AG04449 (cell line): ENCODE measurements at regions not wholly inside any gene's neighbourhood (a gene's known extent, or its start where the extent isn't known, plus 50 kb on each side); places are given as distances from the start of the nearest gene placed in this dataset.

Source experiments
- CTCF ChIA-PET: fragments of 350-600 bp; formaldehyde crosslinking; extraction: SDS; loops from one replicate; lab custom pipeline; 2021; ENCODE audit warnings: antibody characterized with exemption; lab: Yijun Ruan, JAX
- POLR2A ChIA-PET: fragments of 400-600, 350-600 bp; formaldehyde crosslinking; extraction: SDS; loops from one replicate; lab custom pipeline; 2020; ENCODE audit warnings: antibody characterized with exemption, inconsistent platforms; lab: Yijun Ruan, JAX
- DNase-seq: peaks from one replicate; pipeline ENCODE4 v3.0.0-alpha.2; 2010; ENCODE audit warnings: low read depth, low spot score
- H3K4me3 ChIP-seq: 2 replicates; pipeline ENCODE4 v1.5.1; 2011; ENCODE audit warnings: low read depth, mild to moderate bottlenecking, control low read depth, low read length
- TF ChIP-seq, protein P1 (sequence below): IDR thresholded peaks from one replicate; pipeline ENCODE4 v1.5.1; 2011; ENCODE audit warnings: mild to moderate bottlenecking, moderate library complexity, low read length, control low read depth, inconsistent platforms; ENCODE audit not compliant: insufficient read depth; ENCODE audit errors: missing control alignments

DNA sequence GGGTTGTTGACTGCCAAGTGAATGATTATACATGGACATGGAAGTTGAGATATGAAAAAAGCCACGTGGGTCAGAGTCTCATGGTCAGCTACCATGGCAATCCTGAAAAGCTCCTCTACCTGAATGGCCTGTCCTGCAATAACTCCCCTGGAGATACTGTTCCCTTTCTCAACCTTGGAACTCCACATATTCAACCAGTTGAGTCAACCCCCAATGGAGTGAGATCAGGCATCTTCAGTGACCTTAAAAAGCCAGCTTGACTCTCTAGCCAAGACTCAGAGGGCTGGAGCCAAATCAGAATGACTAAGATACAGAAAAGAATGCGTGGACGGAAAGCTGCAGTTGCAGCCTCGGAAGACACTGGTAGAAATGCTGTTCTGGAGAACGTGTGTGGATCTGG lies 341.3 kb downstream of the FOXA2 start:
- CTCF ChIA-PET: no interaction called here
- POLR2A ChIA-PET: no interaction called here

GRCh38 chr20:22241609-22242008 lies 342.8 kb downstream of the FOXA2 start:
- TF ChIP-seq, protein P1, sequence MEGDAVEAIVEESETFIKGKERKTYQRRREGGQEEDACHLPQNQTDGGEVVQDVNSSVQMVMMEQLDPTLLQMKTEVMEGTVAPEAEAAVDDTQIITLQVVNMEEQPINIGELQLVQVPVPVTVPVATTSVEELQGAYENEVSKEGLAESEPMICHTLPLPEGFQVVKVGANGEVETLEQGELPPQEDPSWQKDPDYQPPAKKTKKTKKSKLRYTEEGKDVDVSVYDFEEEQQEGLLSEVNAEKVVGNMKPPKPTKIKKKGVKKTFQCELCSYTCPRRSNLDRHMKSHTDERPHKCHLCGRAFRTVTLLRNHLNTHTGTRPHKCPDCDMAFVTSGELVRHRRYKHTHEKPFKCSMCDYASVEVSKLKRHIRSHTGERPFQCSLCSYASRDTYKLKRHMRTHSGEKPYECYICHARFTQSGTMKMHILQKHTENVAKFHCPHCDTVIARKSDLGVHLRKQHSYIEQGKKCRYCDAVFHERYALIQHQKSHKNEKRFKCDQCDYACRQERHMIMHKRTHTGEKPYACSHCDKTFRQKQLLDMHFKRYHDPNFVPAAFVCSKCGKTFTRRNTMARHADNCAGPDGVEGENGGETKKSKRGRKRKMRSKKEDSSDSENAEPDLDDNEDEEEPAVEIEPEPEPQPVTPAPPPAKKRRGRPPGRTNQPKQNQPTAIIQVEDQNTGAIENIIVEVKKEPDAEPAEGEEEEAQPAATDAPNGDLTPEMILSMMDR: no peak
- H3K4me3 ChIP-seq: no peak overlapping the region
- ChIA-PET CTCF (no interaction called here), POLR2A (no interaction called here)
- no peak for DNase-seq

More for the DNA sequence above, 341.3 kb downstream of the FOXA2 start:
- no peak overlapping the region for H3K4me3 ChIP-seq
- DNase-seq: no peak
- TF ChIP-seq, protein P1: no peak

DNA sequence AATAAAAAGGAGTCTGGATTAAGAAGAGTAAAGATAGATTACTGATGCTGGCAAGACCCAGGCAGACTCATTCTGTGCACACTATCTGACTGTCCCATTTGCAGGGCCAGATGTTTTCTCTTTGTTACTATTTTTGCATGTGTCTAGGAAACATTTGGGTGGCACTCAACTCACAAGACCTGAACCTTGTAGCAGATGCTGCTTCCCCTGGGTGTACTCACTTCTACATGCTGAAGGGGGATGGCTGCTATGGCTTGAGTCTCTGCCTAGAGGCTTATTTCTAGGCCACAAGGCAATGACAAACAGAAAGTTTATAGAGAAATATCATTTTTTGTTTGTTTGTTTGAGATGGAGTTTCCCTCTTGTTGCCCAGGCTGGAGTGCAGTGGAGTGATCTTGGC lies 351.4 kb downstream of the FOXA2 start:
- ChIA-PET POLR2A (no interaction called here), CTCF (no interaction called here)
- no peak overlapping the region for H3K4me3 ChIP-seq
- TF ChIP-seq, protein P1: no peak
- no peak for DNase-seq

- no peak for DNase-seq
- CTCF ChIA-PET: no interaction called here
- POLR2A ChIA-PET: no interaction called here
- no peak overlapping the region for H3K4me3 ChIP-seq
- TF ChIP-seq, protein P1: no peak
These were observed 351.9 kb downstream of the FOXA2 start for GRCh38 chr20:22232473-22232872.

- CTCF ChIA-PET: no interaction called here
- H3K4me3 ChIP-seq: no peak overlapping the region
- POLR2A ChIA-PET: interaction anchor here (0.6 kb wide), 1 partner anchor 848 kb away, joined by 4 read pairs; no protein-coding TSS in a partner anchor
- DNase-seq: no peak
- TF ChIP-seq, protein P1: no peak
These were observed 357.3 kb downstream of the FOXA2 start for GRCh38 chr20:22226849-22227700.

- TF ChIP-seq, protein P1: no peak
- DNase-seq: no peak
- ChIA-PET POLR2A (no interaction called here), CTCF (no interaction called here)
- no peak overlapping the region for H3K4me3 ChIP-seq
These were observed 361.1 kb downstream of the FOXA2 start for GRCh38 chr20:22223236-22223635.
